H1 (cell line): ENCODE measurements at regions not wholly inside any gene's neighbourhood (a gene's known extent, or its start where the extent isn't known, plus 50 kb on each side); places are given as distances from the start of the nearest gene placed in this dataset.

Source experiments
- CTCF ChIA-PET: fragments of 300-600 bp; sonication (Branson Sonifier 250); formaldehyde crosslinking; loops from one replicate; lab custom pipeline; 2021; ENCODE audit not compliant: partially characterized antibody; lab: Charles Lee
- POLR2A ChIA-PET: fragments of 300-600 bp; sonication (Branson Sonifier 250); formaldehyde crosslinking; loops from one replicate; lab custom pipeline; 2021; ENCODE audit warnings: inconsistent platforms; ENCODE audit not compliant: partially characterized antibody; lab: Charles Lee
- DNase-seq, 2 experiments: peaks; one replicate each; pipeline versions ENCODE4 v3.0.0 to v3.0.0-alpha.2; 2010 to 2022; ENCODE audit warnings: low spot score in 2 of 2, low read depth in 1 of 2, mixed read lengths in 1 of 2
- FAIRE-seq: peaks from 2 replicates; lab custom pipeline; 2011; peaks lifted over from hg19 to GRCh38; lab: Jason Lieb, UNC
- H2AFZ ChIP-seq: 2 replicates; pipeline ENCODE4 v1.8.1; 2012; ENCODE audit warnings: low read length, inconsistent platforms
- H2AK5ac ChIP-seq: 2 replicates; pipeline ENCODE4 v1.6.1; 2013; ENCODE audit warnings: low read depth, low read length
- H2BK120ac ChIP-seq: replicated peaks from 2 replicates; pipeline ENCODE3; 2013; ENCODE audit warnings: low read depth, low read length, inconsistent platforms
- H2BK12ac ChIP-seq: 2 replicates; pipeline ENCODE4 v1.6.1; 2013; ENCODE audit warnings: low read depth, low read length
- H2BK15ac ChIP-seq: 2 replicates; pipeline ENCODE4 v1.6.1; 2013; ENCODE audit warnings: low read length
- H2BK20ac ChIP-seq: 2 replicates; pipeline ENCODE4 v1.6.1; 2013; ENCODE audit warnings: low read length
- H2BK5ac ChIP-seq: 2 replicates; pipeline ENCODE4 v1.6.1; 2013; ENCODE audit warnings: low read depth, low read length
- H3K14ac ChIP-seq: 2 replicates; pipeline ENCODE4 v1.6.1; 2013; ENCODE audit warnings: inconsistent platforms; ENCODE audit not compliant: insufficient read length
- H3K18ac ChIP-seq: 2 replicates; pipeline ENCODE4 v1.6.1; 2013; ENCODE audit warnings: low read length; ENCODE audit errors: extremely low read depth
- H3K23ac ChIP-seq: 2 replicates; pipeline ENCODE4 v1.6.1; 2013; ENCODE audit warnings: inconsistent platforms; ENCODE audit not compliant: insufficient read length
- H3K23me2 ChIP-seq: 2 replicates; pipeline ENCODE4 v1.6.1; 2013; ENCODE audit warnings: low read depth, low read length
- H3K27ac ChIP-seq: 2 replicates; pipeline ENCODE4 v1.6.1; 2011; ENCODE audit warnings: low read depth, low read length, inconsistent platforms
- H3K27me3 ChIP-seq, 4 experiments: replicated peaks in 1 of 4; 1 replicate in 1 of 4; 2 replicates in 3 of 4; pipeline versions ENCODE4 v1.6.1 to v1.8.1; 2011 to 2013; ENCODE audit warnings: low read length in 3 of 4, mild to moderate bottlenecking in 3 of 4, inconsistent platforms in 2 of 4, mixed read lengths in 2 of 4, moderate library complexity in 1 of 4; ENCODE audit not compliant: control insufficient read depth in 3 of 4, insufficient read depth in 3 of 4; ENCODE audit errors: extremely low read depth in 1 of 4
- H3K36me3 ChIP-seq, 4 experiments: 2 replicates each; pipeline versions ENCODE4 v1.6.1 to v1.8.1; 2011 to 2013; ENCODE audit warnings: mild to moderate bottlenecking in 4 of 4, low read length in 3 of 4, moderate library complexity in 2 of 4, control low read depth in 1 of 4, inconsistent platforms in 1 of 4; ENCODE audit not compliant: insufficient read depth in 4 of 4, control insufficient read depth in 2 of 4
- H3K4ac ChIP-seq: replicated peaks from 2 replicates; pipeline ENCODE3; 2013; ENCODE audit warnings: low read length, low read depth, mixed read lengths, inconsistent platforms; ENCODE audit not compliant: insufficient read length
- H3K4me1 ChIP-seq, 4 experiments: replicated peaks in 1 of 4; 1 replicate in 1 of 4; 2 replicates in 3 of 4; pipeline versions ENCODE4 v1.6.1 to v1.8.1; 2011 to 2013; ENCODE audit warnings: low read length in 3 of 4, inconsistent platforms in 2 of 4, mixed read lengths in 1 of 4; ENCODE audit not compliant: insufficient read depth in 4 of 4, control insufficient read depth in 3 of 4
- H3K4me2 ChIP-seq, 2 experiments: 2 replicates each; pipeline versions ENCODE4 v1.6.1 to v1.8.1; 2011 to 2013; ENCODE audit warnings: low read depth in 2 of 2, low read length in 2 of 2, control low read depth in 1 of 2, inconsistent platforms in 1 of 2, mild to moderate bottlenecking in 1 of 2; ENCODE audit not compliant: insufficient read depth in 1 of 2
- H3K4me3 ChIP-seq, 4 experiments: fragments of 200-600, 300-600 bp in 1 of 4; sonication (generic), shearing (Covaris generic), sonication (Bioruptor Twin) in 1 of 4; 2 replicates each; pipeline versions ENCODE4 v1.5.1 to v1.8.1; 2011 to 2016; ENCODE audit warnings: low read length in 4 of 4, low read depth in 3 of 4, control low read depth in 2 of 4, inconsistent platforms in 2 of 4, mild to moderate bottlenecking in 2 of 4, mixed read lengths in 1 of 4, moderate library complexity in 1 of 4; ENCODE audit not compliant: insufficient read depth in 2 of 4; ENCODE audit errors: extremely low read depth in 1 of 4
- H3K56ac ChIP-seq: replicated peaks from 2 replicates; pipeline ENCODE3; 2013; ENCODE audit warnings: low read depth, mild to moderate bottlenecking, mixed read lengths, low read length, inconsistent platforms; ENCODE audit not compliant: insufficient read length
- H3K79me1 ChIP-seq: 2 replicates; pipeline ENCODE4 v1.6.1; 2013; ENCODE audit warnings: low read depth, low read length, control low read depth
- H3K79me2 ChIP-seq, 2 experiments: 2 replicates each; pipeline versions ENCODE4 v1.6.1 to v1.8.1; 2012 to 2013; ENCODE audit warnings: low read length in 2 of 2, mild to moderate bottlenecking in 2 of 2, inconsistent platforms in 1 of 2; ENCODE audit not compliant: insufficient read depth in 2 of 2, control insufficient read depth in 1 of 2
- H3K9ac ChIP-seq, 4 experiments: replicated peaks in 1 of 4; 1 replicate in 1 of 4; 2 replicates in 3 of 4; pipeline versions ENCODE4 v1.6.1 to v1.8.1; 2011 to 2013; ENCODE audit warnings: low read depth in 3 of 4, low read length in 3 of 4, control low read depth in 2 of 4, mild to moderate bottlenecking in 2 of 4, moderate library complexity in 2 of 4, inconsistent platforms in 1 of 4; ENCODE audit errors: extremely low read depth in 1 of 4
- H3K9me3 ChIP-seq, 2 experiments: 2 replicates each; pipeline versions ENCODE4 v1.6.1 to v1.8.1; 2012 to 2013; ENCODE audit warnings: mild to moderate bottlenecking in 2 of 2, moderate library complexity in 2 of 2, control low read depth in 1 of 2, inconsistent platforms in 1 of 2, low read depth in 1 of 2, low read length in 1 of 2, mixed read lengths in 1 of 2; ENCODE audit not compliant: insufficient read depth in 2 of 2
- H4K20me1 ChIP-seq, 2 experiments: replicated peaks in 1 of 2; 2 replicates each; pipeline versions ENCODE3 to v1.8.1; 2011 to 2013; ENCODE audit warnings: inconsistent platforms in 2 of 2, low read length in 2 of 2, mild to moderate bottlenecking in 1 of 2; ENCODE audit not compliant: insufficient read depth in 2 of 2, control insufficient read depth in 1 of 2
- H4K5ac ChIP-seq: 2 replicates; pipeline ENCODE4 v1.6.1; 2013; ENCODE audit warnings: low read length, low read depth, mixed read lengths, inconsistent platforms; ENCODE audit not compliant: insufficient read length
- H4K8ac ChIP-seq: 2 replicates; pipeline ENCODE4 v1.8.0; 2013; ENCODE audit warnings: mild to moderate bottlenecking, moderate library complexity, low read length, inconsistent platforms; ENCODE audit not compliant: insufficient read depth; ENCODE audit errors: extremely low read depth
- H4K91ac ChIP-seq: replicated peaks from 2 replicates; pipeline ENCODE3; 2013; ENCODE audit warnings: low read length, mixed read lengths, inconsistent platforms; ENCODE audit not compliant: insufficient read length
- CHD1 ChIP-seq: IDR thresholded peaks from 2 replicates; pipeline ENCODE4 v1.6.1; 2012; ENCODE audit warnings: low read depth, low read length, improper control_type of control experiment
- WGBS, 2 experiments: shearing (Covaris generic) in 1 of 2; methylation state at CpG; one replicate each; pipeline versions ENCODE4 v1.1.6 to v1.1.7; 2013 to 2015; ENCODE audit warnings: low lambda C conversion rate in 2 of 2, mixed read lengths in 2 of 2, inconsistent platforms in 1 of 2, low coverage in 1 of 2, missing lambda C conversion rate in 1 of 2; ENCODE audit not compliant: insufficient replicate concordance in 2 of 2, insufficient coverage in 1 of 2, insufficient read length in 1 of 2; ENCODE audit errors: extremely low coverage in 1 of 2, missing lambda C conversion rate in 1 of 2; 5-methylcytosine and 5-hydroxymethylcytosine counted together

GRCh38 chr3:6165951-6166350 lies 695.0 kb upstream of the GRM7 start:
- no peaks in the 10 kb centered on the region for H3K4me1 ChIP-seq
- H3K27ac ChIP-seq = no peak overlapping the region
- no peak overlapping the region for H4K91ac ChIP-seq
- no peak overlapping the region for H4K8ac ChIP-seq
- ChIA-PET CTCF (no interaction called here), POLR2A (no interaction called here)
- H3K9ac ChIP-seq = no peak overlapping the region
- no peak overlapping the region for H2BK15ac ChIP-seq
- no peak overlapping the region for H2BK20ac ChIP-seq
- TF ChIP-seq CHD1 = no peak
- no peaks in the 10 kb centered on the region for H4K20me1 ChIP-seq
- no peak overlapping the region; the same call in 1 of the 2 replicates for H2AFZ ChIP-seq
- no peak overlapping the region for H3K4me3 ChIP-seq
- no peak overlapping the region for H3K4me2 ChIP-seq
- H2AK5ac ChIP-seq = no peak overlapping the region
- no peak overlapping the region for H3K23ac ChIP-seq
- H3K9me3 ChIP-seq = no peaks in the 10 kb centered on the region
- H3K79me1 ChIP-seq = no peaks in the 10 kb centered on the region
- no peak for DNase-seq
- H2BK12ac ChIP-seq = no peak overlapping the region
- H3K79me2 ChIP-seq = no peaks in the 10 kb centered on the region
- no peak overlapping the region for H3K4ac ChIP-seq
- H4K5ac ChIP-seq = no peak overlapping the region
- H2BK120ac ChIP-seq = no peak overlapping the region
- H3K23me2 ChIP-seq = no peaks in the 10 kb centered on the region
- no peak overlapping the region for H3K18ac ChIP-seq
- H3K56ac ChIP-seq = no peak overlapping the region
- FAIRE-seq = no peak
- WGBS, 2 experiments = 91% methylated on average over 6 of the region's 6 CpGs; no CpG with 5 or more reads in 1 of the 2 experiments
- no peaks in the 10 kb centered on the region for H3K27me3 ChIP-seq
- no peaks in the 10 kb centered on the region for H3K36me3 ChIP-seq
- H3K14ac ChIP-seq = no peak overlapping the region
- no peak overlapping the region for H2BK5ac ChIP-seq
